HG02943 (cell line): ENCODE measurements at regions not wholly inside any gene's neighbourhood (a gene's known extent, or its start where the extent isn't known, plus 50 kb on each side); places are given as distances from the start of the nearest gene placed in this dataset.
"Not testable (repeated sequence)": the region's sequence is repeated elsewhere in the genome, so short reads cannot be mapped to it uniquely, and the experiment has no call there.

Experiments used
- ATAC-seq: cut with Tn5 transposase; IDR thresholded peaks from one replicate; pipeline ENCODE4 v1.9.1; 2021; ENCODE audit warnings: mild to moderate bottlenecking, low read depth, moderate library complexity; ENCODE audit not compliant: unreplicated experiment

GRCh38 chr3:147471741-147472140, 62.6 kb downstream of the ZIC1 start:
- no peak for ATAC-seq

- ATAC-seq: no peak
These were observed 63.7 kb downstream of the ZIC1 start for GRCh38 chr3:147472846-147473245.

DNA sequence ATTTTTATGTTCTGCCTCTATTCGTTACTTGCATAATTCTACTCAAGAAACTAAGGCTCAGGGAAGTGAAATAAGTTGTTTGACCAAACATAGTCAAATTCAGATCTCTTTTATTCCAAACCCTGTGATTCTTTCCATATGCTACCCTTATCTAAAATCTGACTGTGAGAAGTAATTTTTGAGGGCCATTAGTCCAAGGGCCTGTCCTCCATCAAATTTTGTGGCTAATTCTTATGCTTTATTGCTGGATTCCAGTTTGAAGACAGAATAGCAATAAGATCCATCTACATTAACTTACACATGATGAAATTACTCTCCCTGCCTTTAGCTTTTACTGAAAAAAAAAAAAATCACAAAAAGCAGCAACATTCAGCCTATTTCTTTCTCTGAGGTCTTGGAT, 74.0 kb downstream of the ZIC1 start:
- no peak for ATAC-seq

- no peak for ATAC-seq
These were observed 74.4 kb downstream of the ZIC1 start for GRCh38 chr3:147483578-147483977.

- ATAC-seq: no peak
These were observed 83.9 kb downstream of the ZIC1 start for GRCh38 chr3:147493065-147493464.

GRCh38 chr3:147493666-147494065, 84.5 kb downstream of the ZIC1 start:
- no peak for ATAC-seq

DNA sequence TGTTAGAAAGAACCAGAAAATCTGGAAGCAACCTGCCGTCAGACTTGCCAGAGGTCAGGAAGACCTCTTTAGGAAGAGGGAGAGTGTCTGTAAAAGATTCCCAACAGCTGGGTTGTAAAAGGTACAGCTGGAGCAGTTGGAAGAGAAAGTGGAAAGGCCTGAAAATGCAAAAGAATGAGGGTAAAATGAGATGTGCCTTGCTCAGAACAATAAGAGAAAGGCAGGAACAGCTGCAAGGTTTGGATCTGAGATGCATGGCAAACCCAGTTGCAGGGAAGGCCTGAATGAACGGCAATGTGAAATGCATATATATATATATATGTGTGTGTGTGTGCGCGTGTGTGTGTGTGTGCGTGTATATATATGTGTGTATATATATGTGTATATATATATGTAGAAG, 88.1 kb downstream of the ZIC1 start:
- ATAC-seq: no peak

DNA sequence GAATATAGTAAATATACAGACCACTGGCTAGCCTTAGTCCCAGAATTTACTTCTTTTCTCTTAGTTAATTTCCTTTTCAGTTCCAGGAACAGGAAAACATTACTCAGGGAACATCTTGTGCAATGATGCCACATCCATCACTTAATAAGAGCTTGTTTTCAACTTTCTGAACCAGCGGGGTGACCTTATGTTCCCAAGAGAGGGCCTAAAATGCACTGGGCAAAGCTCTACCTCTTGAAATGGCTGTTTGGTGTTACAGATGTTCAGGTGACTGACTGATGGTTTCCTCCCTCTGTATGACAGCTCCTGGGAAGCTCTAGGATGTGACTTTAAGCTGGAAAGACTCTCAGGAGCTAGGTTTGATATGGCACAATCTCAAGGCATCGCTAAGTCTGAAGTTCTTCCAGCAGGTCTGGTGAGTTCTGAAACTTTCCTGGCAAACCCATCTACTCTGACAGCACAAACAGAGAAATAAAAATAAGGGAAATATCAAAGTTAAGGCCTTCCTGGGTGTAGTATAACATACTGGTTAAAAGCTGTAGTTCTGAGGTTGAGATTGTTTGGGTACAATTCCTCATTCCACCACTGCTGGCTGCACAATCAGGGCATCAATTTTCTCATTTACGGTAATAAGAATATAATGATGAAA, 98.6 kb downstream of the ZIC1 start:
- ATAC-seq: no peak

GRCh38 chr3:147509448-147509847, 100.3 kb downstream of the ZIC1 start:
- no peak for ATAC-seq

- no peak for ATAC-seq
These were observed 104.6 kb downstream of the ZIC1 start for GRCh38 chr3:147513785-147514184.

DNA sequence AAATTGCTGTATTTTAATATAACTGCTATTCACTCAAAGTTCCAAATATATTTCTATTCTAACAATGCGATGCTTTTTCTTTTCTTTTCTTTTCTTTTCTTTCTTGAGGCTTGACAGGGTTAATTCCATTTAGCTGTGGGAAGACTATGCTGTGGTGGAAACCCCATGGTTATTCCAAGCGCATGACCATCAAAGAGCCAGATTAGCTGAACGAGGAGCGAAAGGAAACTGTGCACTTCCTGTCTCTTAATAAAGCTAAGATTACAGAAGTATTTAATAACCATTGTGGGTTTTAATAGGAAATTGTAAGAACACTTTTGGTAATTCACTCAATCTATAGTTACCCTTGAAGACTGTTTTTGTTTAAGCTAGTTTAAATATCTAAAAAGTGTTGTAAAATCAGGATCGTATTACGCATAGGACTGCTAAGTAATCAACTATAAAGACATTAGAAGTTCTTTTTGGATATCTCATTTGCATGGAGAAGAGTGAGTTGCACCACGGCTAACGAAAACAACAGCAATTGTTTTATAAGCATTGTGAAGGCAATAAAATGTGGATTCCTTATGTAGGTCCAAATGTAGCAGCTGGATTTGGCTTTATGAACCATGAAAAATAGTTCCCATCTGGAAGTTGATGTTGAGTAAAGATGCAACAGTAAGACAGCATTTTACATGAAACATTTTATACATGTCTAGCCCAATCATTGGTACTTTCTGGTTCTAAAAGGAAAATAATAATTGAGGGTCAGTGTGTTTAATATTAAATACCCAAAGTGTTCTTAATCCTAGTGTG, 105.4 kb downstream of the ZIC1 start:
- no peak for ATAC-seq

GRCh38 chr3:147518465-147518864, 109.3 kb downstream of the ZIC1 start:
- ATAC-seq: no peak

- no peak for ATAC-seq
These were observed 112.5 kb downstream of the ZIC1 start for GRCh38 chr3:147521646-147522045.

DNA sequence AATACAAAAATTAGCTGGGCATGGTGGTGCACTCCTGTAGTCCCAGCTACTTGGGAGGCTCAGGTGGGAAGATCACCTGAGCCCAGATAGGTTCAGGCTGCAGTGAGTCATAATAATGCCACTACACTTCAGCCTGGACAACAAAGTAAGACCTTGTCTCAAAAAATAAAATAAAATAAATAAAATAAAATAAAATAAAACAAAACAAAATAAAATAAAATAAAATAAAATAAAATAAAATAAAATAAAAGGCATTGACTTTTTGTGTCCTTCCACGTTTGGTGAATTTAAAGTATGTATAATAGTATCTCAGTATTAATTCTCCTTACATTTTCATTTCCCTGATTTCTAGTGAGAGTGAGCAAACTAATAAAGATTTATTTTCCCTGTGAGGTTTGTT, 113.6 kb downstream of the ZIC1 start:
- ATAC-seq: not testable (repeated sequence)

DNA sequence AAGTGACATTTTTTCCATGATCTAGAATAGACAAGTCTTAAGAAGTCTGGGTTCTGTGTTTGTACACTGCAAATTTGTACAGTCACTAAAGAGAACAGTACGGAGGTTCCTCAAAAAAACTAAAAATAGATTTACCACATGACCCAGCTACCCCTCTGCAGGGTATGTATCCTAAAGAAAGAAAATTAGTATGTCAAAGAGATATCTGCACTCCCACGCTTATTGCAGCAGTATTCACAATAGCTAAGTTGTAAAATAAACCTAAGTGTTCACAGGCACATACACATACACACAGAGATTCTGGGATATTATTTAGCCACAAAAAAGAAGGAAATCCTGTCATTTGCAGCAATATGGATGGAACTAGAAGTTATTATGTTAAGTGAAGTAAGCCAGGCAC, 120.4 kb downstream of the ZIC1 start:
- no peak for ATAC-seq

DNA sequence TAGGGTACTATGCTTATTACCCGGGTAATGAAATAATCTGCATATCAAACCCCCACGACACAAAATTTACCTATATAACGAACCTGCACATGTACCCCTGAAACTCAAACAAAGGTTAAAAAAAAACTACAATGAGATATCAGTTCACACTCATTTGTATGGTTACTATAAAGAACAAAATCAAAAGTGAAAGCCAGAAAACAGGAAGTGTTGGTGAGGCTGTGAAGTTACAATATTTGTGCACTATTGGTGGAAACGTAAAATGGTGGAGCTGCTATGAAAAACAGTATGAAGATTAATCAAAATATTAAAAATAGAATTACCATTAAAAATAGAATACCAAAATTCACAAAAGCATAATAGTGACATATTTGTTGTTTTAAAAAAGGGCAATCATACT, 128.9 kb downstream of the ZIC1 start:
- ATAC-seq: no peak

DNA sequence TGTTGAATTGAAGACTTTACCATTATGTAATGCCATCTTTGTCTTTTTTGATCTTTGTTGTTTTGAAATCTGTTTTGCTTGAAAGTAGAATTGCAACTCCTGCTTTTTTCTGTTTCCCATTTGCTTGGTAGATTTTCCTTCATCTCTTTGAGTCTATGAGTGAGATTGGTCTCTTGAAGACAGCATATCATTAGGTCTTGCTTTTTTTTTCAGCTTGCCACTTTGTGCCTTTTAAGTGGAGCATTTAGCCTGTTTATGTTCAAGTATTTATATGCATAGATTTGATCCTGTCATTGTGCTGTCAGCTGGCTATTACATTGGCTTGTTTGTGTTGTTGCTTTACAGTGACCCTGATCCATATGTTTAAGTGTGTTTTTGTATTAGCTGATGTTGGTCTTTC, 131.8 kb downstream of the ZIC1 start:
- ATAC-seq: no peak

- ATAC-seq: no peak
These were observed 135.1 kb downstream of the ZIC1 start for GRCh38 chr3:147544290-147544689.

GRCh38 chr3:147551491-147551890, 142.3 kb downstream of the ZIC1 start:
- no peak for ATAC-seq

GRCh38 chr3:147554332-147554731, 145.2 kb downstream of the ZIC1 start:
- ATAC-seq: no peak

- no peak for ATAC-seq
These were observed 163.8 kb downstream of the ZIC1 start for GRCh38 chr3:147572970-147573340.

DNA sequence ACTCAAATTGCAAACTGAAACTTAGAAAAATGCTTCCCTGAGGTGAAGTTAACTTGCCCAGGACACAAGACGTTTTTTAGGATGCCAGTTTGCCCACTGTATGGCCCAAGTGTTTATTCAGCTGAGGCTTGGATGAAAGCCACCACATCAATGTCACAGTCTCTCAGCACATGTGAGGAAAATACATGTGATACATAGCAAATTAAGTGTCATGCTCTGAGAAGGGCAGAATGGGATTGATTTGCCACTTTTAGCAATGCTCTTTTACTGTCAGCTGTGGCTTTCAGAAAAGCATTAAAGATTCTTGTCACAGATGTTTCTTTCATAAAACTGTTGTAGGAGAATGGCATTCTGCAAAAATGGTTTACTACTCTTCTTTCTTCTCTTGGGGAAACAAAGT, 165.5 kb downstream of the ZIC1 start:
- ATAC-seq: no peak
